ENCODE measurements at regions not wholly inside any gene's neighbourhood (a gene's known extent, or its start where the extent isn't known, plus 50 kb on each side); places are given as distances from the start of the nearest gene placed in this dataset.

- ChIA-PET CTCF (interaction anchor here (0.8 kb wide), 1 partner anchor 32 kb away, joined by 3 read pairs; no protein-coding TSS in a partner anchor), POLR2A (no interaction called here)
- Histone ChIP-seq H3K4me3 (ENCODE audit: low read depth, low read length) (no peak overlapping the region), H3K36me3 (ENCODE audit: control insufficient read depth, insufficient read depth, low read length) (no peaks in the 10 kb centered on the region), H3K27me3 (ENCODE audit: control insufficient read depth, insufficient read depth, low read length) (no peaks in the 10 kb centered on the region; the same call in 1 of the 2 replicates)
- DNase-seq (ENCODE audit: low read depth), result no peak
- TF ChIP-seq, protein P1, sequence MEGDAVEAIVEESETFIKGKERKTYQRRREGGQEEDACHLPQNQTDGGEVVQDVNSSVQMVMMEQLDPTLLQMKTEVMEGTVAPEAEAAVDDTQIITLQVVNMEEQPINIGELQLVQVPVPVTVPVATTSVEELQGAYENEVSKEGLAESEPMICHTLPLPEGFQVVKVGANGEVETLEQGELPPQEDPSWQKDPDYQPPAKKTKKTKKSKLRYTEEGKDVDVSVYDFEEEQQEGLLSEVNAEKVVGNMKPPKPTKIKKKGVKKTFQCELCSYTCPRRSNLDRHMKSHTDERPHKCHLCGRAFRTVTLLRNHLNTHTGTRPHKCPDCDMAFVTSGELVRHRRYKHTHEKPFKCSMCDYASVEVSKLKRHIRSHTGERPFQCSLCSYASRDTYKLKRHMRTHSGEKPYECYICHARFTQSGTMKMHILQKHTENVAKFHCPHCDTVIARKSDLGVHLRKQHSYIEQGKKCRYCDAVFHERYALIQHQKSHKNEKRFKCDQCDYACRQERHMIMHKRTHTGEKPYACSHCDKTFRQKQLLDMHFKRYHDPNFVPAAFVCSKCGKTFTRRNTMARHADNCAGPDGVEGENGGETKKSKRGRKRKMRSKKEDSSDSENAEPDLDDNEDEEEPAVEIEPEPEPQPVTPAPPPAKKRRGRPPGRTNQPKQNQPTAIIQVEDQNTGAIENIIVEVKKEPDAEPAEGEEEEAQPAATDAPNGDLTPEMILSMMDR (IDR thresholded peaks at IDR 0.05; ENCODE audit: insufficient read depth, low read depth, low read length), result no peak
Observed at GRCh38 chr1:101388904-101389546, 152.2 kb downstream of the S1PR1 start.

- Histone ChIP-seq H3K36me3 (ENCODE audit: control insufficient read depth, insufficient read depth, low read length) (no peaks in the 10 kb centered on the region), H3K27me3 (ENCODE audit: control insufficient read depth, insufficient read depth, low read length) (peaks cover 2% of the 10 kb centered on the region; the same call in 1 of the 2 replicates), H3K4me3 (ENCODE audit: low read depth, low read length) (no peak overlapping the region)
- ChIA-PET POLR2A (no interaction called here), CTCF (interaction anchor here (0.8 kb wide), 1 partner anchor 32 kb away, joined by 3 read pairs; no protein-coding TSS in a partner anchor)
- DNase-seq (ENCODE audit: low read depth), result no peak
- TF ChIP-seq, protein P1 (IDR thresholded peaks at IDR 0.05; ENCODE audit: insufficient read depth, low read depth, low read length), result no peak
Observed at GRCh38 chr1:101389547-101389929, 152.7 kb downstream of the S1PR1 start.

DNA sequence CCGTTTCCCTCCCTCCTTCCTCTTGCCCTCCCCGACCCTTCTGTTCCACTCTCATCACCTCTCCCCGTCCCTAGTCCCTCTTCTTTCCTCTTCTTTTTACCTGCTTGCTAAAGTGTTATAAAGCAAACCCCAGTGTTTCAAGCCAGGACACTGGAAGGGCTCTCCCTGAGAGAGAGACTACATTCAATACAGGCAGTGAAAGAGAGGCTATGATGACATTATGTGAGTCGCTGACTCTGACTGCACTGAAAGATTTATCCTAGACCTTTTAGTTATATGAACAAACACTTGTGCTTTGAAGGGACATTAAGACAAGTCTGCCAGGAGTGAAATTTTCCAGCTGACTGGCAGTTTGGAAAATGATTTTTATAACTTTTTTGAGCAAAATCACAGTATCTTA, 155.7 kb downstream of the S1PR1 start:
- ChIA-PET CTCF (no interaction called here), POLR2A (no interaction called here)
- peaks cover 2% of the 10 kb centered on the region; the same call in 1 of the 2 replicates for H3K27me3 ChIP-seq (ENCODE audit: control insufficient read depth, insufficient read depth, low read length)
- no peak for DNase-seq (ENCODE audit: low read depth)
- TF ChIP-seq, protein P1 (IDR thresholded peaks at IDR 0.05; ENCODE audit: insufficient read depth, low read depth, low read length), result no peak
- H3K4me3 ChIP-seq (ENCODE audit: low read depth, low read length), result no peak overlapping the region
- no peaks in the 10 kb centered on the region for H3K36me3 ChIP-seq (ENCODE audit: control insufficient read depth, insufficient read depth, low read length)

DNA sequence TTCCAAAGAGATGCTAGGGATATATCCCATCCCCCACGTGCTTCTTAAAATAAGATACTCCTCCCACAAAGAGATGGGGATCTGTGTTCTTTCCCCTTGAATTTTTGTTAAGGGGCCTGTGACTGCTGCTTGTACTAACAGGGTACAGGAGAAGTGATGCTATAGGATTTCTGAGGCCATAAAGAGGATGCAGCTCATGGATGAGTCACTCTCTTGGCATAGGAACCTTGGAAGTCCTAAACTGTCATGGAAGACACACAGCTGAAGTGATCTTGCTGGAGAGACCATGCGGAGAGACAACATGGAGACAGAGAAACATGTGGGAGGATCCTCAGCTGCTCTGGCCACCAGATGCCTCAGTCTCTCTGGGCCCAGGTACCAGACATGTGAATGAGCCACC, 157.2 kb downstream of the S1PR1 start:
- CTCF ChIA-PET, result interaction anchor here (1.1 kb wide), 1 partner anchor 85 kb away, joined by 4 read pairs; no protein-coding TSS in a partner anchor
- no peak for DNase-seq (ENCODE audit: low read depth)
- Histone ChIP-seq H3K4me3 (ENCODE audit: low read depth, low read length) (no peak overlapping the region), H3K36me3 (ENCODE audit: control insufficient read depth, insufficient read depth, low read length) (no peaks in the 10 kb centered on the region), H3K27me3 (ENCODE audit: control insufficient read depth, insufficient read depth, low read length) (peaks cover 5% of the 10 kb centered on the region; the same call in 1 of the 2 replicates)
- TF ChIP-seq, protein P1 (IDR thresholded peaks at IDR 0.05; ENCODE audit: insufficient read depth, low read depth, low read length), result no peak
- POLR2A ChIA-PET, result no interaction called here

- ChIA-PET POLR2A (no interaction called here), CTCF (interaction anchor here (1.3 kb wide), 1 partner anchor 10 kb away, joined by 3 read pairs; no protein-coding TSS in a partner anchor)
- no peak for DNase-seq (ENCODE audit: low read depth)
- TF ChIP-seq, protein P1 (IDR thresholded peaks at IDR 0.05; ENCODE audit: insufficient read depth, low read depth, low read length), result no peak
- peaks cover 3% of the 10 kb centered on the region; the same call in 1 of the 2 replicates for H3K27me3 ChIP-seq (ENCODE audit: control insufficient read depth, insufficient read depth, low read length)
- no peaks in the 10 kb centered on the region for H3K36me3 ChIP-seq (ENCODE audit: control insufficient read depth, insufficient read depth, low read length)
- no peak overlapping the region for H3K4me3 ChIP-seq (ENCODE audit: low read depth, low read length)
Observed at GRCh38 chr1:101399222-101399621, 162.4 kb downstream of the S1PR1 start.
